ENCODE measurements at regions not wholly inside any gene's neighbourhood (a gene's known extent, or its start where the extent isn't known, plus 50 kb on each side); places are given as distances from the start of the nearest gene placed in this dataset.

DNA sequence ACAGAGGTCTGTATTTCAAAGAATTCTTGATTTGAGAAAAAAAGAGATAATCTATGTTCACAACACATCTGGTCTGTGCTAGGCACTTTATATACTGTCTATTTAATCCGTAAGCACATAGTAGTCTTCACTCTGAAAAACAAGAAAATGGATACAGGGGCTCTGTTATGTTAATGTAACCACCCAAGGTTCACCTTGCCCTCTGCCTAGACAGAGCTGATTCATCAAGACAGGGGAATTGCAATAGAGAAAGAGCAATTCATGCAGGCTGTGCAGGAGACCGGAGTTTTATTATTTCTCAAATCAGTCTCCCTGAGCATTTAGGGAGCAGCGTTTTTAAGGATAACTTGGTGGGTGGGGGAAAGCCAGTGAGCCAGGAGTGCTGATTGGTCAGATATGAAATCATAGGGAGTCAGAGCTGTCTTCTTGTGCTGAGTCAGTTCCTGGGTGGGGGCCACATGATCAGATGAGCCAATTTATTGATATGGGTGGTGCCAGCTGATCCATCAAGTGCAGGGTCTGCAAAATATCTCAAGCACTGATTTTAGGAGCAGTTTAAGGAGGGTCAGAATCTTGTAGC, 92.9 kb upstream of the TNIP3 start:
- peak overlapping the region; percentile 43; the same call in 1 of the 2 replicates for H2AFZ ChIP-seq (ENCODE audit: low read length)
- H4K20me1 ChIP-seq (ENCODE audit: insufficient read depth, low read length, poor library complexity, severe bottlenecking): no peaks in the 10 kb centered on the region
- H3K9me3 ChIP-seq (ENCODE audit: insufficient read depth, low read depth, low read length): no peaks in the 10 kb centered on the region
- 0 out of 2 replicates have a peak, but pooled peaks cover 4% of the 10 kb centered on the region for H3F3A ChIP-seq (ENCODE audit: low read depth)
- no peaks in the 10 kb centered on the region for H3K79me2 ChIP-seq (ENCODE audit: insufficient read depth, low read length)
- peaks cover 18% of the 10 kb centered on the region for H3K4me1 ChIP-seq (ENCODE audit: insufficient read depth, low read length, poor library complexity, severe bottlenecking)
- no peaks in the 10 kb centered on the region for H3K9me2 ChIP-seq (replicated peaks; ENCODE audit: low read depth, low read length)
- TF ChIP-seq EZH2phosphoT487 (IDR thresholded peaks at IDR 0.05; ENCODE audit: borderline replicate concordance) (no peak), CTCF (conservative IDR thresholded peaks at IDR 0.05; ENCODE audit: low read length) (no peak)
- H3K36me3 ChIP-seq (ENCODE audit: insufficient read depth, low read length): no peaks in the 10 kb centered on the region
- H3K4me2 ChIP-seq (ENCODE audit: low read depth, low read length, poor library complexity, severe bottlenecking): peak overlapping the region; percentile 50
- no peaks in the 10 kb centered on the region for H3K27me3 ChIP-seq (ENCODE audit: insufficient read depth, low read length, poor library complexity, severe bottlenecking)
- H3K9ac ChIP-seq (ENCODE audit: low read depth, low read length, poor library complexity, severe bottlenecking): no peak overlapping the region
- peak overlapping the region; percentile 10 for H3K4me3 ChIP-seq (ENCODE audit: low read length, poor library complexity, severe bottlenecking)

DNA sequence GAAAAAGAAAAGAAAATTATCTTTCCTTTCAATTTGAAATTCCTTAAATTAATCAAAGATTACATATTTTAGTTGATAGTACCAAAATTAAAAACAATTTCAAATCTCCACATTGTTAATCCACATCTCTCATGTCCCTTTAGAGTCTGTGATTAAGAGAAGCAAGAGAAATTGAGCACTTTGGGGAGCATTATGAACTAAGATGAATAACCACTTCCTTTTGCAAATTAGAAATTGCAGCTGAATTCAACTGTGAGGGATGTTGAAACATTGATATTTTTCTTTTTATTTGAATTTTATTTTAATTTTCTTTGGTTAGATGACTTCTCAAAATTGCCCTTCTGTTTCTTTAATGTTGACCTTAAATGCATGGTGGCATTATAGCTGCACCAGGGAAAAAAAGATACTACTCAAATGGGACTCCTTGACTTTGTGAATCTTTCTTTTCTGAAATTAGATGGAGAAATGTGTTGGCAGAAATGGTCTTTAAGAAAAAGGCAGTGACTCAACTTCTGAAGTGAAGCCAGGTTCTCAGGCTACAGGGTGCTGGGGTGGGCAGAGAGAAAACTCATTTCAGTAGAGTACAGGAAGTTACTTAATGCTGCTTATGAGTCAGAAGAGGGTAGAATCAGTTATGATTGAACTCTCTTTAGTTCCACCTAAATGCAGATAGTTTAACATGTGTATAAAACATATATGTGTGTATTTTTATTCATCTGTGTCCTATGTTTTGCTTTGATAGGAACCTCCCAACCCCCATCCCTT, 92.0 kb upstream of the TNIP3 start:
- no peak overlapping the region for H3K9ac ChIP-seq (ENCODE audit: low read depth, low read length, poor library complexity, severe bottlenecking)
- H3K36me3 ChIP-seq (ENCODE audit: insufficient read depth, low read length): no peaks in the 10 kb centered on the region
- no peaks in the 10 kb centered on the region for H3K79me2 ChIP-seq (ENCODE audit: insufficient read depth, low read length)
- no peaks in the 10 kb centered on the region for H3K9me3 ChIP-seq (ENCODE audit: insufficient read depth, low read depth, low read length)
- peak overlapping the region; percentile 10 for H3K4me3 ChIP-seq (ENCODE audit: low read length, poor library complexity, severe bottlenecking)
- H2AFZ ChIP-seq (ENCODE audit: low read length): peak overlapping the region; percentile 43; the same call in 1 of the 2 replicates
- H3K9me2 ChIP-seq (replicated peaks; ENCODE audit: low read depth, low read length): no peaks in the 10 kb centered on the region
- 0 out of 2 replicates have a peak, but pooled peaks cover 4% of the 10 kb centered on the region for H3F3A ChIP-seq (ENCODE audit: low read depth)
- TF ChIP-seq EZH2phosphoT487 (IDR thresholded peaks at IDR 0.05; ENCODE audit: borderline replicate concordance): no peak
- no peak for TF ChIP-seq CTCF (conservative IDR thresholded peaks at IDR 0.05; ENCODE audit: low read length)
- peak overlapping the region; percentile 50 for H3K4me2 ChIP-seq (ENCODE audit: low read depth, low read length, poor library complexity, severe bottlenecking)
- H3K27me3 ChIP-seq (ENCODE audit: insufficient read depth, low read length, poor library complexity, severe bottlenecking): no peaks in the 10 kb centered on the region
- no peaks in the 10 kb centered on the region for H4K20me1 ChIP-seq (ENCODE audit: insufficient read depth, low read length, poor library complexity, severe bottlenecking)
- peaks cover 18% of the 10 kb centered on the region for H3K4me1 ChIP-seq (ENCODE audit: insufficient read depth, low read length, poor library complexity, severe bottlenecking)

DNA sequence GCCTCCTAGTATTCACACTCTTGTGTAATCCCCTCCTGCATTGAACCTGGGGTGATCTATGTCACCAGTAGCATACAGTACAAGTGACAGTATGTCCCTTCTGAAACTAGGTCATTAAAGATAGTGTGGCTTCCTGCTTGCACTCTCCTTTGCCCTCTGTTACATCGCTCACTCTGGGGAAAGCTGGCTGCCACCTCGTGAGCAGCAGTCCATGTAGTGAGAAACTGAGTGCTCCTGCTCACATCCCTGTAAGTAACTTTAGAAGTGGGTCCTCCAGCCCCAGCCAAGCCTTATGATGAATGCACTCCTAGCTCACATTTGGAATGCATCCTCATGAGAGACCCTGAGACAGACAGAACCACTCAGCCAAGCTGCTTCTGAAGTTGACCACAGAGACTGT, 89.8 kb upstream of the TNIP3 start:
- Histone ChIP-seq H3K4me1 (ENCODE audit: insufficient read depth, low read length, poor library complexity, severe bottlenecking) (peaks cover 18% of the 10 kb centered on the region), H3K9me2 (replicated peaks; ENCODE audit: low read depth, low read length) (no peaks in the 10 kb centered on the region), H3K4me3 (ENCODE audit: low read length, poor library complexity, severe bottlenecking) (no peak overlapping the region), H2AFZ (ENCODE audit: low read length) (peak overlapping the region; percentile 78), H3K36me3 (ENCODE audit: insufficient read depth, low read length) (no peaks in the 10 kb centered on the region), H3K27me3 (ENCODE audit: insufficient read depth, low read length, poor library complexity, severe bottlenecking) (no peaks in the 10 kb centered on the region), H3K9ac (ENCODE audit: low read depth, low read length, poor library complexity, severe bottlenecking) (no peak overlapping the region), H4K20me1 (ENCODE audit: insufficient read depth, low read length, poor library complexity, severe bottlenecking) (no peaks in the 10 kb centered on the region), H3K9me3 (ENCODE audit: insufficient read depth, low read depth, low read length) (no peaks in the 10 kb centered on the region), H3F3A (ENCODE audit: low read depth) (0 out of 2 replicates have a peak, but pooled peaks cover 4% of the 10 kb centered on the region), H3K79me2 (ENCODE audit: insufficient read depth, low read length) (no peaks in the 10 kb centered on the region), H3K4me2 (ENCODE audit: low read depth, low read length, poor library complexity, severe bottlenecking) (no peak overlapping the region)
- TF ChIP-seq EZH2phosphoT487 (IDR thresholded peaks at IDR 0.05; ENCODE audit: borderline replicate concordance) (no peak), CTCF (conservative IDR thresholded peaks at IDR 0.05; ENCODE audit: low read length) (no peak)

Measured in Loucy (cell line).